ENCODE measurements at regions not wholly inside any gene's neighbourhood (a gene's known extent, or its start where the extent isn't known, plus 50 kb on each side); places are given as distances from the start of the nearest gene placed in this dataset.

- TF ChIP-seq STAT1 (IDR thresholded peaks at IDR 0.05; ENCODE audit: unreplicated experiment) (no peak), CTCF (conservative IDR thresholded peaks at IDR 0.05; ENCODE audit: low read depth in 2 of 2) (no peak), EZH2 (IDR thresholded peaks at IDR 0.05; ENCODE audit: low read depth, unreplicated experiment) (no peak), ZNF462 (CRISPR knock-in tag; IDR thresholded peaks at IDR 0.05) (no peak), POLR2AphosphoS5 (IDR thresholded peaks at IDR 0.05; ENCODE audit: low read depth) (no peak), CREB1 (CRISPR knock-in tag; IDR thresholded peaks at IDR 0.05; ENCODE audit: low read depth) (no peak), JUNB (IDR thresholded peaks at IDR 0.05; ENCODE audit: unreplicated experiment) (no peak), ETS1 (IDR thresholded peaks at IDR 0.05) (no peak)
Measured at GRCh38 chr10:117796130-117796745, 250.5 kb downstream of the RAB11FIP2 start.

Data from GM23338 (cell line).